HG03280 (cell line): ENCODE measurements at regions not wholly inside any gene's neighbourhood (a gene's known extent, or its start where the extent isn't known, plus 50 kb on each side); places are given as distances from the start of the nearest gene placed in this dataset.
"Not testable (repeated sequence)": the region's sequence is repeated elsewhere in the genome, so short reads cannot be mapped to it uniquely, and the experiment has no call there.

ENCODE experiments used
- ATAC-seq: cut with Tn5 transposase; IDR thresholded peaks from one replicate; pipeline ENCODE4 v1.9.1; 2021; ENCODE audit warnings: mild to moderate bottlenecking, moderate library complexity; ENCODE audit not compliant: unreplicated experiment

DNA sequence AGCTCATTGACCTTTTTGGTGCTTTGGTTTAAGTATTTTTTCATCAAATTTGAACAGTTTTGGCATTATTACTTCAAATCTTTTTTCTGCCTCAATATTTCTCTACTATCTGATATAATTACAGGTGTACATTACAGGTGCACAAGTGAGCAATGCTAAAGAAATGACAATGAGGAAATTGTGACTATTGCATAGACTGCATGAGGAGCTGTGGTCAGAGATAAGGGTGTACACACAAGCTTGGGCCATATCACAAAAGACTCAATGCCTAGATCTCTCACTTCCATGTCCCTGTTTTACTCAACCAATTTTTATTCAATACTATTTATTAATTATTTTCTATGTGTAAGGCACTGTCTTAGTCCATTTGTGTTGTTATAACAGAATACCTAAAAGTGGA is 251.0 kb upstream of the UBASH3B start:
- no peak for ATAC-seq

DNA sequence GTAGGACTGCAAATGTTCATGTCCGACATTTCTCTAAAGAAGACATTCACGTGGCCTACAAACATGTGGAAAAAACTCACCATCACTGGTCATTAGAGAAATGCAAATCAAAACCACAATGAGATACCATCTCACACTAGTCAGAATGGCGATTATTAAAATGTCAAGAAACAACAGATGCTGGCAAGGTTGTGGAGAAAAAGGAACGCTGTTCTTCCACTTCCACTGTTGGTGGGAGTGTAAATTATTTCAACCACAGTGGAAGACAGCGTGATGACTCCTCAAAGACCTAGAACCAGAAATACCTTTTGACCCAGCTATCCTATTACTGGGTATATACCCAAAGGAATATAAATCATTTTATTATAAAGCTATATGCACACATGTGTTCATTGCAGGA is 253.9 kb upstream of the UBASH3B start:
- ATAC-seq, result not testable (repeated sequence)

DNA sequence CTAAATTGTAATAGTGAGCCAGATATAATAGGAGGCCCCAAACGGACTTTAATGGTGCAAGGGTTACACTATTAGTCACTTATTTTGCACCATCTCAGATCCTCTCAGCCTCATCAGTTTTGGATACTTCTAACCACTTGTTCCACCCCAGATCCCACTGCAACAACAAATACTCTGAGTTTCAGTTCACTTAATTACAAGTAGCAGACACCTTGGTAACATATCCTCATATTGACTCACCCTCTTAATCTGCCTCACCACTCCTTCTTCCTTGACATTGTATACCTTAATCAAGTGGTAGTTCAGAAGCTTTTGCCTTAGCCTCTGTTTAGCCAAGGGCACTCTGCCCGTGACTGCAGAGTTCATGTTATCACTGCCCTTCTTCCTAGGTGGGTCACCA is 256.1 kb upstream of the UBASH3B start:
- peak; percentile 62 for ATAC-seq

DNA sequence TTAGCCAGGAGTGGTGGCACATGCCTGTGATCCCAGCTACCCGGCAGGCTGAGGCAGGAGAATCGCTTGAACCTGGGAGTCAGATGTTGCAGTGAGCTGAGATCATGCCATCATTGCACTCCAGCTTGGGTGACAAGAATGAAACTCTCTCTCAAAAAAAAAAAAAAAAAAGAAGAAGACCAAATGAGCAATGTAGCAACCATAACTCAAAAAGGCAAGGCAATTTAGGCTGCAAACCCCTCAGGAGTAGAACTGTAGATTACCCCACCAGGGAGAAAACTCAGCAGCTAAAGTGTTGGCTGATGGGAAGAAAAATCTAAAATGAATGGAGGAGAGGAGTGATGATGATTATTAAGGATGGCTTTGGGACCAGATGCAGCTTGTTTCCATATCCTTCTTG is 256.7 kb upstream of the UBASH3B start:
- ATAC-seq, result no peak

DNA sequence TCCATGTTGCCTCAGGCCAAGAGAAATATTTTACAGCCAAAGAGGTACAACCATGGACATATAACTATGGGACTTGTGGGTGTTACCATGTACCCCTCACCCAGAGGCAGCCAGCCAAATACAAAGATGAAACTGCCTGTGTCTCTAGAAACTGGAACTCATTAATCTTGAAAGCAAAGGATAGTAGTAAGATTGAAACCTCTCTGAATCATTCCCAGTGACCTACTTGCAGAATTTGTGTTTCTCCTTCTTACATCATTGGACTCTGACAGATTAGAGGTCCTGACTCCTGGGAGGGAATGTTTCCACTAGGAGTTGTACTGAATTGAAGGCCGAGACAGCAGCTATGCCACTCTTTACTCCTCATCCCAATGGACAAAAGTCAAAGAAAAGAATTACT is 257.4 kb upstream of the UBASH3B start:
- ATAC-seq, result peak; percentile 46

DNA sequence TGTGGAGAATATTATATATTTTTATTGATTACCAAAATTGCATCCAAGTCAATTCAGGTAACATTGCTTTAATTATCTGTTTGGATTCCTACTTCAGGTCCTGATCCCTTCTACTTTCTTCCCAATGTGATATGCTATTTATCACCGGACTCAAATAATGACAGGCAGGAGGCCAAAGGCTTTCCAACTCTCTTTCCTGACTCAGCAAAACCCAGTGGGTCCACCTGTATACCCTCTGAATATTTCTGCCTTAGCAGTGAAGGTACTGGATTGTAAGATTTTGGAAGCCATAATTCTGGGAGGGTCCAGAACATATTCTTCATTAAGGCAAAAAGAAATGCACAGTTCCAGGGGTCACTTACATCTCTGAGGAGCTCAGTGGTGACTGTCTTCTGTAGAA is 260.2 kb upstream of the UBASH3B start:
- no peak for ATAC-seq

DNA sequence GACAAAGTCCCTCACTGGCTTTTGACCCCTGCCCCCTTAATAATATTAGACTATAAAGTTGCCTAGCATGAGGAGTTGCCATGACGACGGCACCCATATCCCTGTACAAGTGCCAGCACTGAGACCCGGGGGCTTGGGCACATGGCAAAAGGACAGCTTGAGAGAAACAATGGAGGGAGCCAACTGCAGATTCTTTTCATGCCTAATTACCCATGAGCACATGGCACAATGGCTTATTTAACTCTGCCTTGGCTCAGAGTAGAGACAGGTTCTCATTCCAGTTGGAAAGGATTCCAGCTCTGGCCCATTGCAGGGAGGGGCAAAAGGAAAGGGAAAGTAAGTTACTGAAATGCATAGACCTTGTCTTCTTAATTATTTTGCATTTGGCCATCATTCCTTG is 261.2 kb upstream of the UBASH3B start:
- no peak for ATAC-seq

DNA sequence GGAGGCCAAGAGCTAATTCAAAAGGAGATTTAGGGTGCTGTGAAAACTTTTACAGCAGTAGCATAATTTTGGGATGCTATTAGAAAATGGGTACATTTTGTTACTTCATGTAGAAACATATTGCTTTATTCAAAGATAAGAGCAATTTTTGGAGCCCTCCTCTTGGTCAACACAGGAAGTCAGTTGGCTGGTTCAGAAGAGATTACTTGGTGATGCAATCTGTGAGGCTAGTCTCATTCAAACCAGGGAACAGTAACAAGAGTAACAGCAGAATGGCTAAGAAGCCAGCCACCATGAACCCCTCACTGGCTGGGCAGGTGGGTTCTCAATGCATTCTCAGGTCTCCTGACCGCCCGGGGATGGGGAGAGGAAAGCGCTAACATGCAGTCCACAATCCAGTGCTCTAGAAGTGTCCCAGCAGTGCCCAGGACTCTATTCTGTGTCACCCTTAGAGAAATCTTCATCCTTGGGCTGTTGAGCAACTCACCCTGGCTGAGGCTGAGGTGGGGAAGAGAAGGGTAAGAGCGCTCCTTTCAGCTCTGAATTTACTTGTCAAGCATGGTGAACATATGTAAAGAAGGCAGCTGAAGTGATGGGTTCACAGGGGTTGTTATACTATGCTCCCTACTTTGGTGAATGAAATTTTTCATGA is 262.2 kb upstream of the UBASH3B start:
- ATAC-seq, result no peak

DNA sequence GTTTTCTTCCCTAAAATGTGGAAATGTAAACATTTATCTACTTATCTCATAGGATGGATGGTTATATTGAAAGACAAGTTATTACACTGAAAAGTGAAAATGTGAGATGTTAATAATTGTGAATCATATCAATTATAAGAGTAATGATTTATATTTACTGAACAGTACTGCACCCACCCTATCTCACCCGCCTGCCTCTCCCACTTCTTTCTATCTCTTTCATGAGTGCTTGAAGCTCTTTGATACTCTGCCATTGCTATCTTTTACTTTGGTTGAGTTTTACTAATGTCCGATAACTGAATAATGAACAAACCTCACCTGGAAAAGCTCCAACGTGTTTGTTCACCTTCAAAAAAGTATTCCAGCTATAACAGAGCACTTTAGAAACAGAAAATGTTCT is 263.0 kb upstream of the UBASH3B start:
- ATAC-seq, result no peak

DNA sequence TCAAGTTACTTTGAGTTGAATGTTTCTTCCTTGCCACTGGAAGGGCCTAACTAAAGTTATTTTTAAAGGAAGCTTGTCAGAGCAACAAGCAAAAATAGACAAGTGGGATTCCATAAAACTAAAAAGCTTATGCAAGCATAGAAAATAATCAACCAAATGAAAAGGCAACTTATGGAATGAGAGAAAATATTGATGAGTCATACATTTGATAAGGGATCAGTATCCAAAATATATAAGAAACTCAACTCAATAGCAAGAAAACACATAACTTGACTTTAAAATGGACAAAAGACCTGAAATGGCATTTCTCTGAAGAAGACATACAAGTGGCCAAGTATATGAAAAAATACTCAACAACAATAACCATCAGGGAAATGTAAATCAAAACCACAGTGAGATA is 264.5 kb upstream of the UBASH3B start:
- no peak for ATAC-seq

DNA sequence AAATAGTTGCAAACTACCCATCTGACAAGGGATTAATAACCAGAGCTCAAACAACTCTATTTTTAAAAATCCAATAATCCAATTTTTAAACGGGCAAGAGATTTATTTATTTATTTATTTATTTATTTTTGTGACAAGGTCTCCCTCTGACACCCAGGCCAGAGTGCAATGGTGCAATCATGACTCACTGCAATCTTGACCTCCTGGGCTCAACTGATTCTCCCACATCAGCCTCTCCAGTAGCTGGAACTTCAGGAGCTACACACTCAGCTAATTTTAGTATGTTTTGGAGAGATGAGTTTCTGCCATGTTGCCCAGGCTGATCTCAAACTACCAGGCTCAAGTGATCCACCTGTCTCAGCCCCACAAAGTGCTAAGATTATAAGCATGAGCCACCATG is 267.2 kb upstream of the BLID start:
- no peak for ATAC-seq

DNA sequence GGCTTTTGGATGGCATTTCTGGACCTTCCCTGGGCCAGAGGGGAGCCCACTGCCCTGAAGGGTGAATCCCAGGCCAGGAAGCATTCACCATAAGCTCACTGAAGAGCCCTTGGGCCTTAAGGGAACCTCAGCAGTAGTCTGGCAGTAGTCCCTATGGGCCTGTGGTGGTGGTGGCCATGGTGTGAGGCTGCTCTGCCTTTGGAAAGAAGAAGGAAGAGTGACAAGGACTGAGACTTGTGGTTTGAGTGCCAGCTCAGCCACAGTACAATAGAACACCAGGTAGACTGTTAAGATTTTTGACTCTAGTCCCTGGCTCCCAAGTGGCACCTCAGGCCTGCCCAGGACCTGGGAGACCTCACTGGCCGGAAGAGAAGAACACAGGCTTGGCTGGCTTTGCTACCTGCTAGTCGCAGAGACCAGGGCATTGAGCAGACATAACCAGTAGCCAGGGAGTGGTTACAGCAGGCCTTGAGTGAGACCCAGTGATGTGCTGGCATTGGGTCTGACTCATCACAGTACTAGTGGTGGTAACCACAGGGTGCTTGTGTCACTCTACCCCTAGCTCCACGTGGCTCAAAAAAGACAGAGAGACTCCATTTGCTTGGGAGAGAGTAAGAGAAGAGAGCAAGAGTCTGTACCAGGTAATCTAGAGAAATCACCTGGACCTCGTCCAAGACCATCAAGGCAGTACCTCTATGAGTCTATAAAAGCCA is 259.8 kb upstream of the BLID start:
- no peak for ATAC-seq

DNA sequence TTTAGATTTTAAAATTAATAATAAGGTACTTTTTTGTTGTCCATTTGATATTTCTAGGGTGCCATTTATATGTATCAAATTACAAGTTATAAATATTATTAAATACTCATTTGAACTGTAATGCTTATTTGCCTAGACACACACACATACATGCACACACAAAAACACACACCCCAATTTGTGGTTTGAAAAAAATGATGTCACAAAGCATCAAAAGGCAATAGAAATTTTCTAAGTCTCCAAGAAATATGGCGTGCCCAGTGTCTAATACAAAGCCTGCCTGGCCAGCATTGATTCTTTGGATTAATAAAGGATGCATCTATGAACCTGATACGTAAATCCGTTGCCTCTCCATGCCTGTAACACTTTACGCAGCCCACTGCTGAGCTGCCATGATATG is 252.8 kb upstream of the BLID start:
- ATAC-seq, result no peak

DNA sequence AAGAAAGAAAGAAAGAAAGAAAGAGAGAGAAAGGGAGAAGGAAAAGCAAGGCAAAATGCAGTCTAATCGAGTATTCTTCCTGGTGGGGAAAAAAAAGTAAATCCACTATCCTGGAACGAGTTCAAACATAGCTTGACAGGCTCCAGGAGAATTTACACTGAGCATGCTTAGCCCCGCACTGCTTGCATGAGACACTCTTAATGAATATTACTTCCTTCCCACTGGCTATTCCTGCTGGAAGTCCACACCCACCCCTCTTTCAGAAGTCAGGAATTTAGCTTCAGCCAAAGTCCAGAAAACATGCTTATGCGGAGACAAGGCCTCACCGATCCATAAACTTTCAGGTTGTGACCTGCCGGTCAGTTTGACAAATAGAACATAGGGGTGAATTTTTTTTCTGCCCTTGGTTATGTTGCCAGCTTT is 251.8 kb upstream of the BLID start:
- no peak for ATAC-seq

DNA sequence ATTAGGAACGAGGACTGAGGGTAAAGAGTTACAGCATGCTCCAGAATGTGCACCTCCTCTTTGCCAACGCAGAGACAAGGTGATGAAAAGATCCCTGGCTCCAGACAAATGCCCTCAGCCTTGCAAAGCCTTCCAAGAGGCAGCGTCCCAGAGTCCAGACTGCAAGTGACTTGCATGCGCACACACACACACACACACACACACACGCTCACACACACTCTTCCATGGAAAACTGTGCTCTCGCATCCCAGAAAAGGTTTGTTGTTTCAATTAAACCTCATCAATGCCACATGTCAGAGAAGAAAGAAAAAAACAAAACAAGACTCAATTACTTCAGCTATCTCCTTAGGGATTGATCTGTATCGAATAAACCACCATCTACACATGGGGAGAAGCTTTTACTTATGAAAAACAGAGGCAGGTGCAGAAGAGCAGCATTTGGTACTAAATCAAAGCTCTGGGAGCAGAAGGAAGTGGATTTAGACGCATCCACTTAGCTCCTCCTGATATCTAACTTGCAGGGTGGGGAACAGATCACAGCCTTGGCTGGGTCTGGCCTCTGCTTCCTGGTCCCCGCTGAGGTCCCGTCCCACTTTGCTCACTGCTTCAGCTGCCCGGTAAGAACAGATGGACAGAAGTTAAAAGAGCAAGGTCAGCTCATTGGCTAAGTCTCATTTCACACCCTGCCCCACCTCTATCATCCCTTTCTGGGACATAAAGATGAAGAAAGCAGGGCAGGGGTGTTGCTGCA is 249.8 kb upstream of the BLID start:
- ATAC-seq, result no peak

DNA sequence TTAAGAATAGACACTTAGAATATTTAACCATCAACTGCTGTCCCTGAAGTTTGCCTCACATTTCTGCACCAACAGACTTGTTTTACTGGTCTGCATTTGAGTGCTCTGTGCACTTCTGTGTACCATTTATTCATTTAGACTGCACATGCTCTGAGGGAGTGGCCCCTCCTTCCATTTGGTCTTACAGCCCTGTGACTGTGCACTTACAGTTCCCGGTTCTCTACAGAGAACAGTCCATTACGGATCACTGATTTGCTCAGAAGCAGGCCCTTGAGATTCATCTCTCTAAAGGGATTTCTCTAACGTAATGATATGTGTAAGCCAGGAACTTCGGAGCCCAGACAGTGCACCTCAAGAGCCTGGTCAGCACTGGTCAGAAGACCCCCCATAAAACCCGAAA is 247.3 kb upstream of the BLID start:
- ATAC-seq, result no peak

DNA sequence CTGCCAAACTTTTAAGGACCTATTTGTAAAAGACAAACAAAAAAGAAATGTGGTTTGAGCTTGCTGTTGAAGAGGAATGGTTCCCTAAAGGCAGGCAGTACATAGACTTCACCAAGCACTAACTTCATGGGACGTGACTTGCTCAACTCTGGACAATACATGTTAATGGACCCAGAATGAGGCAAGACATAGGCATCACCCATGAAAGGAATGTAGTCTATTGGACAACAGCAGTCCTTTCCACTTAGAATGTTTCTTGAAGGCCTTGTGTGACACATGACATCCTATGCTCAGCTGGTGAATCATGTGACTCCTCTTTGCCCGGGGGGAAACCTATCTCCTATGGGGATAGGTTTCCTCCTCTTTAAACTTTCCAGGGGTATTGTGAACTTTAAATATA is 246.4 kb upstream of the BLID start:
- ATAC-seq, result no peak

DNA sequence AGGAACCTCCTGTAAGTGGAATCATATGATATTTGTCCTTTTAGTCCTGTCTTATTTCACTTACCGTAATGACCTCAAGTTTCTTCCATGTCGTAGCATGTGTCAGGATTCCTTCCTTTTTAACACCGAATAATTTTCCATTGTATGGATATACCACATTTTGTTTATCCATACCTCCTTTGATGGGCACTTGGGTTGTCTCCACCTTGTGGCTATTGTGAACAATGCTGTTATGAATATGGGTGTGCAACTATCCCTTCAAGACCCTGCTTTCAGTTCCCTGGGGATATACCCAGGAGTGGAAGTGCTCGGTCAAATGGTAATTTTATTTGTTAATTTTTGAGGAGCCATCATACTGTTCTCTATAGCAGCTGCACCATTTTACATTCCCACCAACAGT is 244.9 kb upstream of the BLID start:
- ATAC-seq, result no peak

DNA sequence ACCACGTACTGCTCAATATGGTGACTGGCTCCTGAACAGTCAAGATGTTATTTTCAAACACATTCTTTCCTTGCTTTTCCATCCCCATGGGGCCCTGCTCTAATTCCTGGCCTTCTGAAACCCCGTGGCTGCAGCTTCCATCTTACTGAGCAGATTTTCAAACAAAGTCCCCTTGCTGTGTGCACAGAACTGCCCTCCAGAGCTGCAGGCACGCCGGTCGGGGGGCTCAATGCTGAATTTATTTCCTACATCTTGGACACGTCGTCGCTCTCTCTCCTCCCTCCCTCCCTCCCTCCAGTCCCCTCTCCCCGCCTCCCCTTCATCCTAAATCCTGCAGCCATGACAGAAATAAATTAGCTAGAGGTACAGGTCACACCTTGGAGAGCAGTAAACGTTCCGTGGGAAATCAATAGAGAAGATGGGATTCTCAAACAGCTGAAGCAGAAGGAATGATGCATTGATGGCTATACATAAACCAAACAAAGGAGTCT is 243.1 kb upstream of the BLID start:
- no peak for ATAC-seq

DNA sequence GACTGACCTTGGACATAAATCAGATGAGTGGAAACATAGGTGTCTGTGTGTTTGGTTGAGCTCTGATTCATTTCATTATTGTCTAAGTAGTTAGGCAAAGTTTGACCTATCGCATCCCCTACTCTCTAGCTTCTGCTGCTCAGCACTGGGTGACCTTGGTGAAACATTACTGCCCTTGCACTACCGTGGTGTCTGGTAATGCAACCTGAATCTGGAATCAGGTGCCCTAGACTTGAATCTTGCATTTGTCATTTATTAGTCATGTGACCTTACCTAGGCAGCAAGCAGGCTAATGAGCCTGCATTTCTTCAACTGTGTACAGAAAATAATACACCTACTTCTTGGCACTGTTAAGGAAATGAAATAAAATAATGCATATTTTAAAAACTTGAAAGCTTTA is 242.3 kb upstream of the BLID start:
- ATAC-seq, result no peak

DNA sequence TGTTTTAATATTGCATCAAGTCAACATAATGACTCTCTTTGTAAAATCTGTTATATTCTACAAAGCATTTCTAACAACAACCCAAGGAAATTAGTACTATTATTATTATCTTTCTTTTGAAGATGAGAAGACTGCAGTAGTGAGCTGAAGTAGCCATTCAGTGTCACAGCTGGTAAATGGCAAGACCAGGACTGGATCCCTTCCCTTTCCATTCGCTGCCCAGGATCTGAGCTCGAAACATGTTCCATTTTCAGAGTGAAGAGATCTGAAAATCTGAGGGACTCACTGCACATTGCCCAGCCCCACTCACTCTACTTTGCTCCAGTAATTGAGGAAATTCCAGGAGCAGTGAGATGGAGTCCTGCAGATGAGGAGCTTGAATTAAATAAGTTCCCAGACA is 240.0 kb upstream of the BLID start:
- no peak for ATAC-seq
